GM21367 (cell line): ENCODE measurements at regions not wholly inside any gene's neighbourhood (a gene's known extent, or its start where the extent isn't known, plus 50 kb on each side); places are given as distances from the start of the nearest gene placed in this dataset.
"Not testable (repeated sequence)": the region's sequence is repeated elsewhere in the genome, so short reads cannot be mapped to it uniquely, and the experiment has no call there.

Experiments
- ATAC-seq: cut with Tn5 transposase; IDR thresholded peaks from one replicate; pipeline ENCODE4 v1.9.1; 2021; ENCODE audit not compliant: unreplicated experiment

DNA sequence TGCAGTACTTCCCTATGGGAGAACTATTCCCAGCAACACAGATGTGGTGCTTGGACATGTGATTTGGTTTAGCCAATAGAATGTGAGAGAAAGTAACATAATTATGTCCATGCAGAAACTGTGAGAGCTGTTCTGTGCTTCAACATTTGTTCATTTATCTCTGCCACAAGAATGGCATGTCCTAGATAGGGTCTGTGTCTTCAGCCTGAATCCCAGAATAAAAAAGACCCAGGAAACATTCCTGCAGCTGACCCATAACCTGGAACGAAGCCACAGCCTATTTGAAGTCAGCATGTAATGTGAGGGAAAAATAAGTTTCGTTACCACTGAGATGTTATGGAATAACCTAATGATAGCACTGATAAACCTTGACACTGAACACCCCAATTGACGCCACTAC is 552.0 kb upstream of the USP24 start:
- ATAC-seq = no peak

DNA sequence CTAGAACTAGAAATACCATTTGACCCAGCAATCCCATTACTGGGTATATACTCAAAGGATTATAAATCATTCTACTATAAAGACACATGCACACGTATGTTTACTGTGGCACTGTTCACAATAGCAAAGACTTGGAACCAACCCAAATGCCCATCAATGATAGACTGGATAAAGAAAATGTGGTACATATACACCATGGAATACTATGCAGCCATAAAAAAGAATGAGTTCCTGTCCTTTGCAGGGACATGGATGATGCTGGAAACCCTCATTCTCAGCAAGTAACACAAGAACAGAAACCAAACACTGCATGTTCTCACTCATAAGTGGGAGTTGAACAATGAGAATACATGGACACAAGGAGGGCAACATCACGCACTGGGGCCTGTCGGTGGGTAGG is 550.3 kb upstream of the USP24 start:
- ATAC-seq = not testable (repeated sequence)

DNA sequence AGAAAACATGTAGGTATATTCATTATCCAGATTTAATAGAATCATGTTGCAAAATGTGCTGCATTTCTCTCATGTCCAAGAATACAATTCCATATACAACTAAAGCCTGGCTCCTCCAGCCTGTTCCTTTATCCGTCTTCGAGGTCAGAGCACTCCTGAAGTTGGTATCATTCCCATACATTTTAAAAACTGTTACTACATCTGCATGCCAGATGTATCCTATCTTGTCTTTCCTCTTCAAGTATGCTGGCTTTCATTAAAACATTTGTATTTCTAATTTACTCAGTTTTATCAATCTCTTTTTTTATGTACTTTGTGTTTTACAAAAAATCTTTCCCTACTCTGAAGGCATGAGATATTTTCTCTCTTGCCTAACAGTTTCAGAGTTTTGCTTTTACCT is 536.6 kb upstream of the USP24 start:
- ATAC-seq = no peak

DNA sequence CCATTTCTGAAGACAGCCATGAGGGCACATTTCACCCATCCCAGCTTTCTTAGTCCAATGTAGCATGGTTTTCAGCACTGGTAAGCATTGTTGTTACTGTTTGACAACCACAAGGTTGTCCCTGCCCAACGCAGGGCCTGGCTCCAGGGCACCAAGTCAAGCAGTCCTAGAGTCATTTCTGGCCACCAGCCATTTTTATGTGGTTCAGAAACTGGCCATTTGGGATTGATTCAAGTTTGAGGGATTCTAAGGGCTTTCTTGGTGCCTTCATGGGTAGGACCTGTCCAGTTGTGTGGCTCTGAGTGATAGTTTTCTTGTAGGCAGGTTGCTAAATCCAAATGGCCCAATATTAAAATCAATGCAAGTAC is 535.4 kb upstream of the USP24 start:
- no peak for ATAC-seq

DNA sequence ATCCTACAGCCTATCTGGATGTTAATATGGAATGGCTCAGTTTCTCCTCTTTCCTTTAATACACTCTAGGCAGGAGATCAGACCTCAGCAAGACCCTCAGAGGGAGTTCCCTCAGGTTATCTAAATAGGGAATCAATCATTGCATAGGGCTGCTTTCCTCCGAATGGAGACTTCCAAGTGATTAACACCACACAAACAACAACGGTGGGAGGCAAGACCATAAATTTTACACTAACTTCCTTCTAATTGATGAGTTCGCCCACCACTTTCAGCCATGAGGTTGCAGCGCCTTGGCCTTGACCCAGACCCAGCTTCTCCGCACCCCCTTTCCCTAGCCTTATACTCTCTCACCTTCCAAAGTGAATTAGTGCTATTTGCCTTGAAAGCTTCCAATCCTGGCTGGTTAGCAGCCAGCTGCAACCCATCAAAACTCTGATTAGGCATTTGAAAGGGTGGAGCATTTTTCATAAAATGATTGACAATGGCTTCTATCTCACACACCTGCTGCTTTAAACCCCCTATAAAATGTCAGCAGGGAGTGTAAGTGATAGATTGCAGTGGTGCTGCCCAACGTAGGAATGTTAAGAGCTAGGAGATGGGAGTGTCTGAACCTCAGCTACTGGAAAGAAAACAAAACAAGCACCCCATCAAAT is 534.9 kb upstream of the USP24 start:
- no peak for ATAC-seq

DNA sequence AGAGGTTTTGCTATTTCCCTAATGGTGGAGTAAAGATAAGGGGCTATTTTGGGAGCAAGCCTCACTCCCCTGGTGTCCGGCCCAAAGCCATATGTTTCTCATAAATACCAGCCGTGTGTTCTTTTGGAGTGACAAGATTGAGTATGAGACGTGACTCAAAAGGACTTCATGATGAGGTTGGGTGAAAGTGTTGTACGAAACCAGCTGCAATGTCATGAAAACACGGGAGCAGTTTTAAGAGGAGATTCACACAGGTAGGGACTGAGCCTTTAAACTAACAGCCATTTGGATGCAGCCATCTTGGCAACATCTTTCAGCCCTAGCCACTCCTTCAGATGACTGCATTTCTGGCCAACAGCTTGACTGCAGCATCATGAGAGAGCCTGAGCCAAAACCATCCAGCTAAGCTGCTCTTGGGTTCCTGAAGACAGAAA is 532.3 kb upstream of the USP24 start:
- no peak for ATAC-seq

DNA sequence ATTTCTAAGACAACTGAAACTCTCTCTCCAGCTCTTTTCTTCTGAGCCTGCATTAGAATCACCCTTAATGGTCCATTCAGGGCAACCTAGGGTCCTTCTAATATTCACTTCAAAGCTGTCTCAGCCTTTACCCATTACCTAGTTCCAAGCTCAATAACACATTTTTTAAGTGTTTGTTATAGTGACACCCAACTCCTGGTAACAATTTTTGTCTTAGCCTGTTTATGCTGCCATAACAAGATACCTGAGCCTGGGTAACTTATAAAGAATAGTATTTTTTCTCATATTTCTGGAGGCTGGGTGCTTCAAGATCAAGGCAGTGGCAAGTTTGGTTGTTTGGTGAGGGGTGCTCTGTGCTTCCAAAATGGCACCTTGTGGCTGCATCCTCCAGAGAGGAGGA is 531.5 kb upstream of the USP24 start:
- ATAC-seq = no peak

DNA sequence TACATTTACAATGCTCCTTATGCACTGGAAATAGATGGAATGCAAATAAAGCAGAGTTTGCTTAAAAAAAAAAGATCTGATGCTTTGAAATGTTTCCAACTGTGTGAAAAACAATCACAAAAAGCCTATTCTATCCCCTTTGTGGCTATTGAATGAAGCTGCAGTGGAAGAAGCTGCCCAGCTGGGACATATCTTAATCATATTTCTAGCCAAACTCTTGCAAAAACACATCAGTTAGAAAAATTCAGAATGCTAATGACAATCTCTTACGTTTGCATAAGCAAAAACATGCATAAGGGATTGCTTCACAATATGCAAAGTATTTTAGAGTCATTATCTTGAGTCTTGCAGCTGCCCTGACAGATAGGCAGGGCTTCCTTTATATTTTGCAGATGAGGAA is 526.4 kb upstream of the USP24 start:
- ATAC-seq = no peak

DNA sequence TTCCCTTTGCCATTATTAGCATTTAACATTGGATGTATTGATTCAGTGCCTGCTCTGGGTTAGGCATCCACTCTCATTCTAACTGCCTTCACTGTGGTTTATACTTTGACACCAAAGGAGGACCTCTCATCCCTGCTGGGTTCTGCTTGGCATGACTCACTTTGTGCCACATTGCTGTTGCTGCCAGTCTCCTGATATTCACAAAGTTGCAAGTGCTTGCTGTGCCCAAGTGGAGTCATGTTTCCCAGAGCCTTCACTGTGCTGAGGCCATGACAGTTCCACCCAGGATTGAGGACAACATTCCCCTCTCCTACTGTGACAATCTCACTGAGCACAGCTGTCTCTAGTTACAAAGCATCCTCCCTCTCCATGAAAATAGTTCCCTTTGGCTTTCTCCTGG is 519.9 kb upstream of the USP24 start:
- ATAC-seq = no peak

DNA sequence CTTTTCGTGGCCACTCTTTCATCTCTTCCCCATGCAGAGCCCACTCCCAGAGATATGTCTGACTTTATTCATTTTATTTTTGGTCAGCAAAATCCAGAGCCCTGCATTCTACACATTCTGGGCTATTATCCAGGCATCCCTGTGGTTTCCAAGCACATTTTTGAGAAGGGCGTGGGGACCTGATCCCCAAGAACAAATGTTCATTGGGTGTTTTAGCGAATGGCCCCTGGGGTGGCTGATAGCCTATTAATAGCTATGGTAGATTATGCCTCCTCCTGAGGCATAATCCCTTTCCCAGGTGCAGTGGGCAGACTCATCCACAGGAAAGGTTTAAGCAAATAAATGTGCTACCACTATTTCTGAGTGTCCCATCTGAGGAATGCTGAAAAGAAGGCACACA is 511.8 kb upstream of the USP24 start:
- no peak for ATAC-seq

DNA sequence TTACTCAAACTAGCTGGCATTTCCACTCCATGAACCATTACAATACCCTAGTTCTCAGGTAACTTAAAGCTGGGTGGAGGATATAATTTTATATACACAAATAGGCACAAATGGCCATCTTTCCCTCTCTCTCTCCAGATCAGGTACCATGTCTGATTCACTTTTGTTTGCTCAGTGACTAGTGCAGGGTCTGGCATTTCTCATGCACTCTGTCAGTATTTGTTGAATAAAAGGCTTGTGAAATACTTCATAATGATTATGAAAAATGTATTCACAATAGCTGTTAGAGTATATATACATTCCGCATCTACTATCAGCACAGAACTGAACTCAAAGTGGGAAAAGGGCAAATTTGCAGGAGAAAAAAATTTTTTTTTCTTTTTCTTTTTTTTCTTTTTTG is 510.2 kb upstream of the USP24 start:
- ATAC-seq = no peak

DNA sequence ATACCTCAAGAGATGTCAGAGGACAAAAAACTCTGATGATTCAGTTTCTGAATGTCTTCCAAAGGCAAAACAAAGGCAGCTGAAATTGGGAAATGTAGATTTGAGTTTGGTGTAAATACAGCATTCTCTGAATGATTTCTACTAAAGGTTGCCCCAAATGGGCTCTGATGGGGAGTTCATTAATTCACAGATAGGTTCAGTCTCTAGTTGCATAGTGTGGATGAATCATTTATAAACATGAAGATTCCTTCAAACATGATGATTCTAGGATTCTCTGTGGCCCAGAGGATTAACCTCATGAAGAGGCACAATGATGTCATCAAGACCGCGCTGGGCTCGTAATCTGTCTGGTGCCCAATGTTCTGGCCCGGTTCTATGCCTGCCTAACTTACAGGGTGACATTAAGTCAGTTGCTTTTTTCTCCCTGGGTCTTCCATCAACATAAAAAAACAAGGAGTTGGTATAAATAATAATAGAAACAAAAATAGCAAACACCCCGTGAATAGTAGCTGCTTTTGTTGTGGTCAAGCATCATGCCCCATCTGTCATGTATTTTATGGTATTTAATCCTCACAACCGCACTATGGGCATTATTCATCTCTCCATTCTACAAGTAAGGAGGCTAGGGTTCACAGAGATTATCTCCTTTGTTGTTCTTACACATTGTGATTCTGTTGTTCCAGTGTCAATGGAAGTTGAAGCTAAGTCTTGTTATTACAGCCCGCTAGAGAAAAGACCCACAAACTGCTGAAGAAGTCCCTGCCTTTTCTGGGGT is 509.6 kb upstream of the USP24 start:
- ATAC-seq = no peak

DNA sequence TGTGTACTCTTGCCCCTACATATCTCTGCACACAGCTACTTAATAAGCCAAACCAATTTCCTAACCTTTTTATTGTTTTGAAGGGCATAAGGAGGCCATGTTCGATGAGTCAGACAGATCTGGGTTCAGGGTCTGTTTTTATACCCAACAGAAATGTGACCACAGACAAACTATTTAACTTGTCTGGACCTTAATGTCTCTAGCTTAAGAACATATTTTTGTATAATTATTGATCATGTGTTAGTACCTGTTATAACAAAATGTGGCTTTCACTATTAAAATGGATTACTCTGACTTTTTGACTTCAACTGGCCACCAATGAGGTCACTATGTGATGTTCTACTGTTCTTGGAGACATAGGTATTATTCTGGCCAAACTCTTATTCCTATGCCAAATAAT is 507.8 kb upstream of the USP24 start:
- no peak for ATAC-seq

DNA sequence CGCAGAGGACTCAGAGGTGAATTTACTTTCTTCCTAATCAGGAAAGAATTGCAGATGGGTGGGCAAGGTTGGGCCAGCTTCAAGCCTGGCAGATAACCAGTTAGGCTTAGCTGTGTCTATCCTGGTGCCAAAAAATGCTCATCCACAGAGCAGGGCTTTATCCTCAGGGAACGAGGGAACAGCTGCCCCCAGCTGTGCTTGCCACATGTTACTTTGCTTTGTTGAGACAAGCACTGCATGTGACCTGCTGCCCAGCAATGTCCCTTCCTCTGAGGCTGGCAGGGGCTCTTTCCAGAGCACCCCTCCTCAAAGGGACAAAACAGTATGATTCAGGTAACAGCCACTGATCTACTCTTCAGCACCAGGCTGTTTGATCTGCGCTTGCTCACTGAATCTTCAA is 505.1 kb upstream of the USP24 start:
- ATAC-seq = no peak

DNA sequence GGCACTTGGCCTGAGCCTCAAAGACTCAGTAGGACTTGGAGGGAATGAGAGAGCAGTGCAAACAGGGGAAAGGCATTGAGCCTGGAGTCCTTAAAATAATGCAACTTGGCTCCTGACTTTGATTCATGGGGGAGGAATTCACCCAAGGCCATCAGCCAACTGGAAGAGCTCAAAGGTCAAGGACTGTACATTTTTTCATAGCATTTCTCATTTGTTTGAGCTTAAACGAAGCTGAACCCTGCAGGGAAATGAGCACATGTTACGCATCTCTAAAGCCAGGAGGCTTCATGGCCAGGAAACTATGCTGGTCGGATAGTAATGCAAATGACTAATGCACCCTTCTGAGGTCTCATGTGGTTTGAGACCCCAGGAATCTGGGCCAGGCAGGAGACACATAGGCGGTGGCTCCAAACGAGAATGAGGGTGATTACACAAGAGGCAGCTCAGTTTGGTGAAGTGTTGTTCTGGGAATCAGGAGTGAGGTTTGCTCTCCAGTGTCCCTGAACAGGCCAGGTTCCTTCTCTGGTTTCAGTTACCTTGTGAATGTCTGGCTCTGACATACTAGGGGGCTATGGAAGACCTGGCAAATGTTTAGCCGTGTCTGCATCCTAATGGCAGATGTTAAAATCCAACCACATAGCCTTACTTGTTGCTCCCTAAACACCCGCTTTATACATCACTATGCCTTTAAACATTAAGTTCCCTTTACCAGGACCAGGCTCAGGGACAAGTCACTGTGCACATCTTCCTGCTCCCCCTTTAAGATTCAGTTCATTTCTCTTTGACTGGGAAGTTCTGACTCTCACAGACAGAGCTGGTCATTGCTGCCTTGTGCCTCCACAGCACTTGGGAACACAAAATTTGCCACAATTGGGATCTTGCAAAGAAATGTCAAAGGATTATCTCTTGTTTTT is 503.9 kb upstream of the USP24 start:
- ATAC-seq = no peak

DNA sequence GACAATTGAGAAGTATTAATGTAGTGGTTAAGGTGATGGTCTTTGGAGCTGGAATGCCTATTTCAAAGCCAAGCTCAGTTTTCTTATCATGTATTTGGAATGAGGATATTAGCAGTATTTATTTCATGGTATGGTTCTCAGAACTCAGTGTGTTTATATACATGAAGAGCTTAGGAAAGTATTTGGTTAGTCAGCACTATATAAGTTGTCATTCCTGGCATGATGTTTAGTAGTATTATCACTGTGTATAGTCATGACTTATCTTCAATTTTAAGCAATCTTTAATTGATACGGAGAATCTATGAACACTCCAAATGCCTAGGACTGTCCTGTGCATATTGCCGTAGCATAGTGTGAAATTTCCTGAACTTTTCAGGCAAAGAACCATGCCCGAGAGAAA is 501.9 kb upstream of the USP24 start:
- ATAC-seq = no peak

DNA sequence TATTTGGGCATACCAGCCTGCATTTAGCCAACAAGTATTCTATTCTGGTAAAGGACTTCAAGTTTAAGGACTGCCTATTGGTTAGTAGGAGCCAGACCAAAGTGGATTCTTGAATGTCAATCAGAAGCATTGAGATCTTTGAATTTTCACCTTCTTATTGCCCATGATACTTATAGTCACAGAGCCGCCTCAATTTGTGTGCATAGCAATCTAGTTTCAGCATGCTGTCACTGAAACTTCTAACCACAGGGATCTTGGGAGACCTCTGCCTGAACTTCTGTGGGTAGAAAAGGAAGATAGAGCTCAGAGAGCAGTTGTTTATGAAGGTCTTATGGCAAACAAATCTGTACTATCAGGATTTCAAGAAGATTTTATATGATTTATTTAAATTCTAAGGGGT is 501.4 kb upstream of the USP24 start:
- ATAC-seq = no peak

DNA sequence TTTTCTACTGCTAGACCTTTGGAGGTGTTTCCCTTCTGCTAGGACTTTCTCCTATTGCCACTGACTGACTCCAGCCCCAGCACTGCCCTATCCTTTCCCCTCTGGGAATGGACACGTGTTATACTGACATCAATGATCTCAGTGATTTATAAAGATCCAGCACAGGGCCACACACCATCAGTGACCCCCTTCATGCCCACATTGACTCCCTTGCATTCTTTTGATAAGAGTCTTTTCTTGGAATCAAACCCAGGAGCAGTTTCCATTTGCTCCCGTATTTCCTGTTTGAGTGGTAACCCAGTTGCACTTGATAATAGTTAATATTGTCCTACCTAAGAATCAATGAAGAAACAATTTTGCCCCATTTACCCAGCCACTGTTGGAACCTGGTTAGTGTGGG is 501.0 kb upstream of the USP24 start:
- no peak for ATAC-seq

DNA sequence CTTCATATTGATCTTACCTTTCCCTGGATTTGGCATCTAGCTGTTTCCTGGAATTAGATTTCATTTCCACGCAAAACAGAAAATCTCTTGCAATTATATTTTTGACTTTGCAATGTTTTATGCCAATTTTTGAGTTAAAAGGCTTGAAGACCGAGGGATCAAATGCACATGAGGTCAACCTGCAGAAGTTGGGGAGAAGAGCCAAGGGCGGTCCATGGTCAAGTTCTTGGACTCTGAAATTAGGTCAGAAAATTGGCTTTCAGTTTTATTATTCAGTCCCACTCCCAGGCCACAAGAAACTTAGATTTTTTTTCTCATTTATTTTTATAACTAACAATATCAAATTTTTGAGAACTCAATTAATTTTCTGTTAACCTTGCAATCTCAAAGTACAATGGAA is 499.1 kb upstream of the USP24 start:
- ATAC-seq = no peak

DNA sequence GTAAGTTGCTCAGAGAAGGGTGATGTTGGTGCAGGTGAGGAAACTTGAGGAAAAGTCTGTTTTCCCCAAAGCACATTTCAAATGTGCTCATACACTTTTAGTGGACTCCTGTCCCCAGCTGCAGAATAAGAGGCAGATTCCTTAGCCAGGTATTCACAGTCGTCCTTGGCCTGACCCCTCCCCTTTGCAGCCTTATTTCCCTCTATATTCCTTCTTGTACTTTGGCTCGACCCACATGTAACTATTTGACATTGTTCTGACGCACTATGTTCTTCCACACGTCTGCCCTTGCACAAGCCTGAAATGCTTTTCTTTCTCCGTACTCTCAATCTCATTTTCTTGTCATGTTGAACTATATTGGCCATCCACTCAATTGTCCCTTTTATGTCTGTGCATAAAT is 498.4 kb upstream of the USP24 start:
- ATAC-seq = no peak

DNA sequence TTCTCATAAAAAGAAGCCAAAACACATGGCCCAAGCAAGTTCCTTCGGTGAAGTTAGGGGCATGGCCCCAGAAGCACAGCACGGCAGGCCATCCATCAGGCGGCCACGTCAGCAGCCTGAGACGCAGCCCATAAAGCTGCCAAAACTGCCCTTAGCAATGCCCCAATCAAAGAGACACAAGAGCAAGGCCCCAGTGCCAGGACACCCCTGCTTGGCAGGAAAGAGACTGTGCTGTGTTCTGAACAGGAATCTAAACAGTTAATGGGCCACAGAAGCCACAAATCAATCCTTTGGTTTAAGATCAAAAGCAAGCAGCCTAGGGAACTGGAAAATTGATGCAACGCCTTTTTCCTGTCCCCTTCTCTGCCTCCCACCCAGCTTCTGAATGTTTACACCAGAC is 497.0 kb upstream of the USP24 start:
- no peak for ATAC-seq

DNA sequence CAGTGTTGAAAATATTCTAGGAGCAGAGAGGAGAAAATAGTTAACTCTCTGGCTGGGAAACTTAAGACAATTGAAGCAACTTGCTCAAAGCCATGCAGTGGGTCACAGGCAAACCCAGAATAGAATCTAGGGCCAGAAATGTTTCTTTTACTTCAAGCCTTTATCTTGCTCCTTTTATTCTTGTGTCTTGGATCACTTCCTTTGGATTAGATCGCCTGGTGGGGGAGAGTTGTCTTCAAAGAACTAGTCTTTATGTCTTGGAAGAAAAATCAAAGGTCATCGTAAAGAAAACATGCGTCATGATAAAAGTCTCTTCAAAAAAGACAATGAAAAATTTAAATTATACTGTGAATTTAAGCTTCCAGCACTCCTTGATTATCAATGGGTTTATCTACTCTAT is 493.6 kb upstream of the USP24 start:
- ATAC-seq = no peak
